SHP77 treated with DMSO at 0.1 percent for 48 hours (cell line): ENCODE measurements at regions not wholly inside any gene's neighbourhood (a gene's known extent, or its start where the extent isn't known, plus 50 kb on each side); places are given as distances from the start of the nearest gene placed in this dataset.

Source experiments
- DNase-seq: peaks from one replicate; lab custom pipeline; 2025; lab: John Stamatoyannopoulos, UW

DNA sequence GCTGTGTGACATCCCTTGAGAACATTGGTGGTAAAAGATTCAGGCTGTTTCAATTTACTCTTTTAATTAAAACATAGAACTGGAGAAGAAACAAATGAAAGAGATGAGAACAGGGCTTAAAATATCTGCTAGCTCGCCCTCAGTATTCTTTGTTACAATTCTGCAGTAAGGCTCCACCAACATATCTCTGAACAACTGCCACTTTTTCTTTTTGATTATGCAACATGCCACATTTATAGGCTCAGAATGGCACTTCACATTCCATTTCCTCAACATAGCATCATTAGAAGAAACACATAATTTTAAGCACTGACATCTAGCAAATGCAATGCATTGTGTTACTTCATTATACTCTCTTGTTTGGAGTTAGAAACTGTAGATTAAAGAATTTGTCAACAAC is 1315.2 kb downstream of the LRFN5 start:
- no peak for DNase-seq

DNA sequence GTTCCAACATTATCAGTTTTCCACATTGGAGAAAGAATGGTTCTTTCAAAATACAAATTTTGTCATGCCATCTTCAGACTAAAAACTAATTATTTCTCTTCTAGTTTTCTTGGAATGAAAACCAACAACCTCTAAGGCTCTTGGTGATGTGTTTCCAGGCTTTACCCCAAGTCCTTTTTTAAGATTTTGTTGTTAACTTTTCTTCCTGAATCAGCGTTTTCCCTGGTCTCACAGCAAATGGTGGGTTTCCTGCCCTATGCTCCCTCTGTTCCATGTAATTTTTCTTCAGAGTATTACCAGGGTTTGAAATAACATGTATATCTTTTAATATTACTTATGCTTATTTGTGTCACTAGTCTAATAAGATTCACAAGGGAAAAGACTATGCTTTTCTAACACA is 1311.9 kb downstream of the LRFN5 start:
- no peak for DNase-seq

DNA sequence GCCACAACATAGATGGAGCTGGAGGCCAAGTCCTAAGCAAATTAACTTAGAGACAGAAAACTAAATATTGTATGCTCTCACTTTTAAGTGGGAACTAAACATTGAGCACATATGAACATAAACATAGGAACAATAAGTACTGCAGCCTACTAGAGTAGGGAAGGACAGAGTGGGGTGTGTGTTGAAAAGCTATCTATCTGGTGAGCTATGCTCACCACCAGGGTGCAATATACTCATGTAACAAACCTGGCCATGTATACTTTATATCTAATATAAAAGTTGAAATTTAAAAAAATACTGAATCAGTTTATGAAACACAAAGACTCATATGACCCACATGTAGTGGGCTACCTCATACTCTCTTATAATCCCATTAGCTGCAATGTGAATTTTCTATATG is 1305.0 kb downstream of the LRFN5 start:
- no peak for DNase-seq

DNA sequence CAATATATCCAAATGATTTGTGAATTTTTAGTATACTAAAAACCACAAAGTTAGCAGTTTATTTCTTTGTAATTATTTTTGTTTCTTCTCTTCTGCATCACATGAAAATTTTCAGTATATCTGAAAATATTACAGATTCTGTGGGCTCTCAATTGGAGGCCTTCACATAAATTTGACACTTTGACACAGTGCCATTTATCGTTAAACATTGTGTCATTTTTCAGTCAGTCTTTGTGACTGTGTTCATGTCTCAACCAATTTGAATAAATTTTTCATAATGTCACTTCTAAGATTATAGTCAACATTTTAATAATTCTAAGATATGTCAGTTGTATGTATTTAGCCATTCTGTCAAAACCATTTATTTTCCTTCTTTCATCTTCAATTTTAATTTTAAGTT is 1303.0 kb downstream of the LRFN5 start:
- DNase-seq: no peak

DNA sequence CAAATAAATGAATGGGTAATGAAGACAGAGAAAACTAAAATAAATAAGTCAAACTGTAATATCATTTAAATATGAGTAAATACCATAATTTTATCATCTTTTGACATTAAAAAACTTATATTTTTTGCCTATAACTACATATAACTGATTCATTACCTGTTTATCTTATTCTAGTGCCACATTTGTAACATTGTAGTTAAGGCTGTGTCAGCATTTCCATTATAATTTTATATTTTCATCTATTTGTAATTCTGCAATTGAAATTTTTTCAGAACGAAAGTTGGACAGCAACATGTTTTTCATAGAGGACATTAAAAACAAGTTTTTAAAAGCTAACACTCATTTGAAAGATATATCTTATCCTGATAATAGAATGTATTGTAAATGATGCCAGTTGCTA is 1286.5 kb downstream of the LRFN5 start:
- no peak for DNase-seq

DNA sequence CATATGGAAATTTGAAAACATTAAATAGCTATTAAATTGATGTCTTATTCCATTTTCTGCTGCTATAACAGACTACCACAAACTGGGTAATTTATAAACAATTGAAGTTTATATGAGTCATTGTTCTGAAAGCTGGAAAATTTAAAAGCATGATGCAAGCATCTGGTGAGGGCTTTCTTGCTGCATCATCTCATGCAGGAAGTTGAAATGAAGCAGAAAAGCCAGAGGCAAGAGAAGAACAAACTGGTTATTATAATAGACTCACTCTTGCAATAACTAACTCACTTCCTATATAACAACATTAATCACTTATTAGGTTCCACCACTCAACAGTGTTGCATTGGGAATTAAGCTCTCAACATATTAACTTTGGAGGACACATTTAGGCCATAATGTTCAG is 1277.4 kb downstream of the LRFN5 start:
- no peak for DNase-seq

DNA sequence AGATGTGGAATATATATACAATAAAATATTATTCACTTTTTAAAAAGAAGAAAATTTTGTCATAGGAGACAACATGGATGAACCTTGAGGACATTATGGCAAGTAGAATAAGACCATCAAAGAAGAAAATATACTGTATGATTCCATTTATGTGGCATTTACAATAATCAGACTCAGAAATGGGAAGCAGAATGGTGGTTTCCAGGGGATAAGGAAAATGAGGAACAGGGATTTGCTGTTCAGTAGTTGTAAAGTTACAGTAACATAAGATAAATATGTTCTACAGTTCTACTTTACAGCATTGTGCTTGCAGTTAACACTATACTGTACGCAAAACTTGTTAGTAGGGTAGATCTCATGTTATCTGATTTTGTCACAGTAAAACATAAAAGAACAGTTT is 1271.0 kb downstream of the LRFN5 start:
- DNase-seq: no peak

DNA sequence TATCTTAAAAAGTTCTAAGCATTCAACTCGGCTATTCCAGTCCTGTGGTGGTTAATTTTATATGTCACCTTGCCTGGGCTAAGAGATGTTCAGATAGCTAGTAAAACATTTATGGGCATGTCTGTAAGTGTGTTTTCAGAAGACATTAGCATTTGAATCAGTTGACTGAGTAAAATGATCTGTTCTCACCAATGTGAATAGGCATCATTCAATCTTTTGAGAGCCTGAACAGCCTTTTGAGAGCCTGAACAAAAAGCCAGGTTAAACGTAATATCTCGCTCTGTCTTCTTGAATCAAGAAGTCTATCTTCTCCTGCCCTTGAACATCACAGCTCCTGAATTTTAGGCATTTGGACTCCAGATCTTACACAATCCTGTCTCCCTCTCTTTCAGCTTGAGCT is 1266.1 kb downstream of the LRFN5 start:
- DNase-seq: no peak

DNA sequence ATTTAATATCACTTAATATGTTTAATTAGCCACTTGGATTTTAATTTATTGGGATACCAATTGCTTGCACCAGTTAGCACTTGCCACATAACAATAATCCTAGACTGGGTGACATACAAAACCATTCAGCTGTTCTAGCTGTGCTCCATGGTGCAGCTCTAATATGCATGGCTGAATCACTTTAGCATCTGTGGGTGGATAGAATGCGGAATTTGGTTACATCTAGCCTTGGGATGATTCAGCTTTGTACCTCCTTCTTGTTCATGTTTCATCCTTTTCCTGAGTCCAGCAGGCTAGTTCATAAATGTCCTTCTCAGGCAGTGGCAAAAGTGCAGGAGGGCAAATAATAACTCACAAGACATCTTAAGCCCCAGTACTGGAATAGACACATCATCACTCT is 1263.0 kb downstream of the LRFN5 start:
- DNase-seq: no peak

DNA sequence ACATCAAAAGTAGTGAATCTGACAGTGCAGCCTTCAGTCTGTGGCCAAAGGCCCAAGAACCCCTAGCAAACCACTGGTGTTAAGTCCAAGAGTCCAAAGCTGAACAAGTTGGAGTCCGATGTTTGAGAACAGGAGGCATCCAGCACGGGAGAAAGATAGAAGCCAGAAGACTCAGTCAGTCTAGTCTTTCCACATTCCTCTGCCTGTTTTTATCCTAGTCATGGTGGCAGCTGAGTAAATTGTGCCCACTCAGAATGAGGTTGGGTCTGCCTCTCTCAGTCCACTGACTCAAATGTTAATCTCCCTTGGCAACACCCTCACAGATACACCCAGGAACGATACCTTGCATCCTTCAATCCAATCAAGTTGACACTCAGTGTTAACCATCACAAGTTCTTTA is 1255.4 kb downstream of the LRFN5 start:
- DNase-seq: no peak

DNA sequence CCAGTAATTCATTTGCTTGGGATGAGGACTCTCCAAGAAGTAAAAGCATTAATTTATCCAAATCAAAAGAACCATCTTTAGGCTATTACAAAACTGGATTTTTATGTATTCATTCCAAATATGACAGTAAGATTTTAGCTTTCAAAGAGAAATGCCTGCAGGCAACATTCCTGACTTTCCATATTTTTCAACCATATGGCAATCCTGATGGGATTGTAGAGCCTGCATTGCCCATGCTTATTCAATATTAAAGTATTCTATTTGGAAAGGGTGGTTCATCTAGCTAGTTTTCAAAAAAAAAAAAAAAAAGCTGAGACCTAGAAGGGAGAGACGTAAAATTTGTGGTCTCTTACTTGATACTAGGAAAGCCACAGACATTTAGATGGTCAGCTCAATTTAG is 1253.7 kb downstream of the LRFN5 start:
- no peak for DNase-seq

DNA sequence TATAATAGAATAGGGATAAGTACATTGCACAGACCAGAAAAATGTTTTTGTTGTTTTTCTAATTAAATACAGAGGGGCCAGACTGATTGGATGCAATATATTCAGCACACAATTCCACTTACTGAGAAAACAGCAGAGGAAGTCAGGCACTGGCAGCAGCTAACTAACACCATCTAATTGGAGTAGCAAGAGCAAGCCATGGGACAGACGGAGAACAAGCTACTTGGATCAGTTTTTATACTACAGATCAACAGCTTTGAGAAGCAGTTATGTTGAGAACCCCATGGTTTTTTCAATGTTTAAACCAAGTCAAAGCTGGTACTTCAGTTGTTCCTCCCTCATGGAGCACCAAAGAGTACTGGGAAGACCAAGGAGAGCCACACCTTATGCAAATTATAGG is 1249.4 kb downstream of the LRFN5 start:
- DNase-seq: no peak

DNA sequence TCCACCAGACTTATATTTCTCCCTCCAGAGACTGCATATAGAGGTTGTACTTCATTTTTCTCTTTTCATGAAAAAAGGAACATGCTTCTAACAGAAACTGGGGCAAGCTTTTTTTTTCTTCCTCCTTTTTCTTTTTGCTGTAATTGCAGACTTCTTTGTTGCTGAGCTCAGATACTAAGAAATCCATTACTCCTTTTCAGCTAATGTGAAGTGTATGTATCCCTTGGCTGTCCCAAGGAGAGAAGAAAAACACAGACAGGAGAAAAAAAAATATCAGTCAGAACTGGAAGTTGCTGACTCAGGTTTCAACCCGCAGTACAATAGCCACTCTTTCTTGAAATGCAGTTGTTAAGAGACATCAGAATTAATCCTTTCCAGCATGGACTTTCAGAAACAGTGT is 1248.4 kb downstream of the LRFN5 start:
- no peak for DNase-seq

DNA sequence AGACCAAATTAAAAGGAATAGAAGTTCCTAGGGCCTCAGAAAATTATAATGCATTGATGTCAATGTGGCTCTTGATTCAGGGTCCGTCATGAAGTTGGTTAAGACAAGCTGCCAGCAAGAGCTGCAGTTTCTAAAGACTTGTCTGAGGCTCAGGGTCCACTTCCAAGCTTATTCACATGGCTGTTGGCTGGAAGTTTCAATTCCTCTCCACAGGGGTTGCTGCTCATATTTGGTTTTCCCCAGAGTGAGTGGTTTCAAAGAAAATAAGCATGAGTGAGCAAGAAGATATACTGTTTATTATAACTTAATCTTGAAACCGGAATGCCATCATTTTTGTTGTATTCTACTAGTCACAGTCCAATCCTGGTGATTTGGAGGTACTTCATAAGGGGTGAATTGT is 1247.4 kb downstream of the LRFN5 start:
- no peak for DNase-seq

DNA sequence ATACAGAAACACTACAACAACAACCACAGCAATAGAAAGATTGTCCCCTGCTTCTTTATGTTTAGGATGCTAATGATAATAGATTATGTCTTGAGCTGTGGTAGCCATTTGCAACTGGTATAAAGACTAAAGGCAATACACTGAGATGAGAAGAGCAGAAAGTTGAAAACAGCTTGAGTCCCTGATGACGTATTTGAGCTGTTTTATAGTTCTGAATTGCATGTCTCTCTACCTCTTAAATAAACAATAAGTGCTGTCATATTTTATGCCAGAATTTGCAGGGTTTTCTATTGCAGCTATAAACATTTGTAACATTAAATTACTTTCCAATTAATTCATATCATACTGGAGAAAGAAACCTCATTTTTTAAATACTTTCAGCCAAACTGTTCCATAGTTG is 1242.0 kb downstream of the LRFN5 start:
- no peak for DNase-seq

DNA sequence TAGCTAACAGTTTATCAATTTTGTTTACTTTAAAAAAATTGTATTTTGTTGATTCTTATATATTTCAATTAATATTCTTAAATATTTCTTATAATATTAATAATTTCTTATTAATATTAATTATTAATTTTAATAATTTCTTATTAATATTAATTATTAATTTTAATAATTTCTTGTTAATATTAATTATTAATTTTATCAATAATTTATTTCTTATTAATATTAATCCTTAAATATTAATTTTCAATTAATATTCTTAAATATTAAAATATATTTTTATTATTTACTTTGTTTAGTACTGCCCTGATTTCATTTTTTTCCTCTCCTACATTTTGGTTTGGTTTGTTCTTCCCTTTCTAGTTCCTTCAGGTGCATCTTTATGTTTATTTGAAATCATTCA is 1208.1 kb downstream of the LRFN5 start:
- no peak for DNase-seq

DNA sequence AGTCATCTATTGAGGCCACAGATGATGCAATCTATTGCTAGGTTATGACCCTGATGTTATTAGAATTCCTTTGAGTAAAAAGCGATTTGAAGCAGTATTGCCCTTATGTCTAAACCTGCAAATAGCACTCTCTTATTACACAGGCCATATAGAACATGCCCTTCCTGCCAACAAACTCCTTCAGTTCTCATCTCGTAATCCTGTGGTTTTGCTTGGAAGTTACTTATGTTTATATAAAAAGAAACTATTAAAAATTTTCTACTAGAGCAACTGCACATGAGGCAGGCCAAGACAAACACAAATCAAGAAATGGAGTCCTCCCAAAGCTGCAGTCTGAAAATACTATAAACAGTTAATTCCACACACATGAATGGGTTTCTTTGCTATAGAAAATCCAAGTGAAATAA is 1200.2 kb downstream of the LRFN5 start:
- no peak for DNase-seq

DNA sequence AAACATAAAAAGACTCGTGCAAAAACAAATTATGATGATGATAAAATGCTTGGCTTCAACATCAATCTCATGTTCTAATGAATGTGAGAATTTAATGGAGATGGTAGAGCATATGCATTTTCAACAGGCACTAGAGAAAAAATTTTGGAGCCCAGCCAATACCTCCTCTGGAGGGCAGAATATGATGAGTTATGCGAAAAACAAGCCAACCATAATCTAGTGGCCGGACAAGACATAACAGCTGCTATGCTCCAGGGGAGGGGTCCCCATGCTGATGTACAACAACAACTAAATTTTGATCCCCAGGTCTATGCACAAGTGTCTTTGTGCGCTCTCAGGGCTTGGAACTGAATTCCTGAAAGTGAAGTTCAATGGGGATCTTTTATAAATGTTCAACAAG is 1197.5 kb downstream of the LRFN5 start:
- DNase-seq: peak; percentile 22

DNA sequence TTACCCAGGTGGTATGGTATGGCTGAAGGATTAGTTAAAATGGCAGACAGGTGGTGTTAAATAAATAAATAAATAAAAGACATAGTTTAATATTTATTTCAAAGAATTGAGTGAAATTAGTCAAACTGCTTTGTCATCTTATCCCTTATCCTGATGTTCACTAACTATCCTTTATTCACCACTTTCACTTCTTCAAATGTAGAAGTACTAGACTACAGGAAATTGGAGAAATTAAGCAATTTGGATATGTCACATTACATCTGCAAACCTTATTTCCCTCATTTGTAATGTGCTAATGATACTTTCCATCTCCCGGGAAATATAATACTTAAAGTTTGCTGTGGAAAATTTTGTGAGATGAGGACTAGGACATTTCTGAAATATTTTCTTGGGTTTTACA is 1195.7 kb downstream of the LRFN5 start:
- no peak for DNase-seq

DNA sequence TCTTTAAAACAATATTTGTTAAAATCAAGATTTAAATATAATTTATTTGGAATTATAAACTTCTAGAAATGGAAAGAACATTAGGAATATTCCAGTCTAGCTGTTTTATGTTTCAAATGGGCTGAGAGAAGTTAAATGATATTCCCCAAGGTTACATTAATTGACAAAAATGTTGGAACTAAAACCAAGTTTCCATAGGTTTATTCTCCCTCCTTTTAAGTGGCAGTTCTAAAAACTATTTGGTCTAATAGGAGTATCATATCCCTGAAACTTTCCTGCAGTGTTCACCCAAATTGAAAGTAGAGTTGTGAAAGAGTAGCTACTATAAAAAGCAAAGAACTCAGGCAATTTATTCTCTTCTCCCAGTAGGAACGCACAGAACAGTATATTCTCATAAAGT is 1185.5 kb downstream of the LRFN5 start:
- DNase-seq: no peak

DNA sequence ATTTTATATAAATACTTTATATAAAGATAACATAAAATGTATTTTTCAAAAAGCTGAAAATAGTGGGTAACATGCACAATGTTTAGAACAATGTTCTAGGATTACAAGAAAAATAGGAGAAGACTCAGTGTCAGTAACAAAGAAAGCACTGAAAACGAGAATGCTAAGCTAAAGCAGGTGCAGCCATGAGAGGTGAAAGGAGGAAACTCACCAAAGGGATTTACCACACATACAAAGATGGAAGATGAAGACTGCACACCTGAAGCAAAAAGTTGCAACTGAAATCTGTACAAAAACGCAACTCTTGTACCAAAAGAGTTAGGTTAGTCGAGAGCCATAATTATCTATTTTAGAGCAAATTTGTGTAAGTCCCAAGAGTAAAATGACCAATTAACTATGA is 1176.1 kb downstream of the LRFN5 start:
- DNase-seq: no peak

DNA sequence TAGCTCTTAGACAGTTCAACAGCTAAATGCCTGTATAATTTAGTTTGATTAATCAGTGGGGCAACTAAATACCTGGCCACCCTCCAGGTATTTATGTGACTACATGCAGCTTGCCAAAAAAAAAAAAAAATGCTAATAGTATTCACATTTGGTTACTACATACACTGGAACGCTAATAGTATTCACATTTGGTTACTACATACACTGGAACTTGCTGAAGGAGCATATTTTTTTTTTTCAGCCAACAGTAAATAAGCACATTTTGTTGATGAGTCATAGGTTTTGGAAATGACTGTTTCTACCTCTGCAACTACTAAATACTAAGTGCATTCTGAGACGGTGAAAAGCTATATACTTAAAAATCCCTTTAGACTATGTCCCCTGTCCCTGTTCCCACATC is 1172.3 kb downstream of the LRFN5 start:
- no peak for DNase-seq

DNA sequence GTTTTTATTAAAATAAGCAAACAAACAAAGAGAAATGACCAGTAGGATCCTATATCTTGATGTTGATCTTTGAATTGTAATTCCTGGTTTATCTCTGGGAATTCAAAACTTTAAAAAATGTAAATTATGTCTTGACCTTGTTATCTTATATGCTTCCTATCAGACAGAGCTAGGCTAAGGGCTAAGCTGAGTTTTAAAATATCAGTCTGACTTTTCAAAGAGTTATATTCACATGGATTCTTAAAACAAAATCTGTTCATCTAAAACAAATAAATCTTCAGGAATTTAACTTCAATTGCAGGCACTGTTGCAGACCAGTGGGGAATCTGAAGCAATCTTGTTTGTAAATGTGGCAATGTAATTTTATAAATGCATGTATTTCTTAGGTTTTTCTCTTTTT is 1144.1 kb downstream of the LRFN5 start:
- no peak for DNase-seq

DNA sequence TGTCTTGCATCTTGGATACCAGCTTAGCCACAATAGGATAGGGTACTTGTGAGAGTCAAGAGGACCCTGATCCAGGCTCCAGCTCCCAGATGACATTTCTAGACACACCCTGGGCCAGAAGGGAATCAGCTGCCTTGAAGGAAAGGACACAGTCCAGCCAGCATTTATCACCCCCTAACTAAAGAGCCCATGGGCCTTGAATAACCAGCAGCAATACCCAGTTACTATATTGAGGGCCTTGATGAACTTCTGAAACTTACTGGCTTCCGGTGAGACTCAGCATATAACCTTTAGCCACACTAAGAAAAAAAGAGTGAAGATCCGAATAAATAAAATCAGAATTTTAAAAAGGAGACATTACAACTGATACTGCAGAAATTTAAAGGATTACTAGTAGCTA is 1135.4 kb downstream of the LRFN5 start:
- DNase-seq: no peak

DNA sequence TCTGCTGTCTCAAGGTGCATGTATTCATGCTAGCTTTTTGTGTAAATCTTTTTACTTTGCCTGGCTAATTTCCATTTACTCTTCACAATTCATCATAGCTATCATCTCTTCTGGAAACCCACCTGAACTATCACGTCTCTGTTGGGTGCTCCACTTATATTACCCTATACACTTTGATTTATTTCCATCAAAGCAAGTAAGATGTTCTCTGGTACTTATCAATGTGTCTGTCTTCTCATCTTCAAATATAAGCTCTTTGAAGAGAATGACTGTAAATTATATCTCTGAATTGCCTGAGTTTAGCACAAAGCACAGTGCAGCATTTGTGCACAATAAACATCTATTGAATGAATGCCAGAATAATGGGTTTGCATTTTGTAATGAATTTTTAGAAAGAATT is 1129.7 kb downstream of the LRFN5 start:
- DNase-seq: peak; percentile 12
